ENCODE measurements at regions not wholly inside any gene's neighbourhood (a gene's known extent, or its start where the extent isn't known, plus 50 kb on each side); places are given as distances from the start of the nearest gene placed in this dataset.

- no peaks in the 10 kb centered on the region for H3K79me2 ChIP-seq (ENCODE audit: insufficient read depth, low read length)
- no peak overlapping the region for H3K4me3 ChIP-seq (ENCODE audit: insufficient read depth, low read length)
- TF ChIP-seq CTCF (IDR thresholded peaks at IDR 0.05; ENCODE audit: extremely low read depth, low read depth, low read length) = no peak
- no peak for DNase-seq (ENCODE audit: insufficient read length, low spot score, missing footprints)
- H2AFZ ChIP-seq (ENCODE audit: low read length) = no peak overlapping the region
- H3K36me3 ChIP-seq (ENCODE audit: insufficient read depth, low read length) = no peaks in the 10 kb centered on the region
- H3K27me3 ChIP-seq (ENCODE audit: insufficient read depth, low read length) = no peaks in the 10 kb centered on the region
- H4K20me1 ChIP-seq (ENCODE audit: insufficient read depth, low read length) = no peaks in the 10 kb centered on the region
- H3K4me2 ChIP-seq (ENCODE audit: insufficient read depth, low read length) = peak overlapping the region; percentile 66
- H3K9me3 ChIP-seq (ENCODE audit: low read depth, low read length) = no peaks in the 10 kb centered on the region
- H3K27ac ChIP-seq (ENCODE audit: low read depth, low read length) = no peak overlapping the region
- peaks cover 12% of the 10 kb centered on the region for H3K4me1 ChIP-seq (ENCODE audit: insufficient read depth, low read length)
Measured at GRCh38 chr1:224051086-224051406, 62.9 kb upstream of the FBXO28 start.

DNA sequence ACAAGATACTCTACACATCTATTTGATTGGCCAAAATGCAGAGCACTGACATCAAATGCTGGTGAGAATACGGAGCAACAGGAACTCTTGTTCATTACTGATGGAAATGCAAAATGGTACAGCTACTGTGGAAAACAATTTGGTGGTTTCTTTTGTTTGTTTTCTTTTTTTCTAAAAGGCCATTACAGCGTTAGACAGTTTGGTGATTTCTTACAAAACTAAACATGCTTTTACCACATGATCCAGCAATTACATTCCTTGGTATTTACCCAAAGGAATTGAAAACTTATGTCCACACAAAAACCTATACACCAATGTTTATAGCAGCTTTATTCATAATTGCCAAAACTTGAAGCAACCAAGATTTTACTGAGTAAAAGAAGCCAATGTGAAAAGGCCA, 66.4 kb upstream of the FBXO28 start:
- Histone ChIP-seq H4K20me1 (ENCODE audit: insufficient read depth, low read length) (no peaks in the 10 kb centered on the region), H3K27me3 (ENCODE audit: insufficient read depth, low read length) (no peaks in the 10 kb centered on the region), H3K9me3 (ENCODE audit: low read depth, low read length) (no peaks in the 10 kb centered on the region), H3K4me3 (ENCODE audit: insufficient read depth, low read length) (no peak overlapping the region), H3K4me1 (ENCODE audit: insufficient read depth, low read length) (peaks cover 6% of the 10 kb centered on the region), H3K79me2 (ENCODE audit: insufficient read depth, low read length) (no peaks in the 10 kb centered on the region), H3K4me2 (ENCODE audit: insufficient read depth, low read length) (no peak overlapping the region), H2AFZ (ENCODE audit: low read length) (peak overlapping the region; percentile 21), H3K36me3 (ENCODE audit: insufficient read depth, low read length) (no peaks in the 10 kb centered on the region), H3K27ac (ENCODE audit: low read depth, low read length) (no peak overlapping the region)
- no peak for TF ChIP-seq CTCF (IDR thresholded peaks at IDR 0.05; ENCODE audit: extremely low read depth, low read depth, low read length)
- DNase-seq (ENCODE audit: insufficient read length, low spot score, missing footprints) = no peak

DNA sequence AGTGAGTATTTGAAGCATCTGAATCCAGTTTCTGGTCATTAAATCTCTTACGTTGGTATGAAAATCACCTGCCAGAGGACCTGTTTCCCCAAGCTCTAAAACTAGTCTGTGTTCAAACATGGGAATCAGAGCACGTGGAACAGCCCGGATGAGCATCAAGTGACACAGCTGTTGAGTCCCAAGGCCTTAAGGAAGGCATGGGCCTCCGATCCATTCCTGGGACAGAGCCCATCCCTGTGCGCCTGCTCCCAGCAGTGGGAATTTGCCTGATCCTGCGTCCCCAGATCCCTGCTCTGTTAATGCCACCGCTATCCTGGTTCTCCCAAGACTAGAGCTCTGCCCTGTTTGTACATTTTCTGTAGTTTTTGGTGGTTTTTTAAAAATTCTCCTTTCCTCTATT, 68.4 kb upstream of the FBXO28 start:
- H3K9me3 ChIP-seq (ENCODE audit: low read depth, low read length) = no peaks in the 10 kb centered on the region
- H3K4me3 ChIP-seq (ENCODE audit: insufficient read depth, low read length) = no peak overlapping the region
- peak; percentile 49 for DNase-seq (ENCODE audit: insufficient read length, low spot score, missing footprints)
- TF ChIP-seq CTCF (IDR thresholded peaks at IDR 0.05; ENCODE audit: extremely low read depth, low read depth, low read length) = no peak
- H2AFZ ChIP-seq (ENCODE audit: low read length) = no peak overlapping the region
- no peak overlapping the region for H3K4me2 ChIP-seq (ENCODE audit: insufficient read depth, low read length)
- H4K20me1 ChIP-seq (ENCODE audit: insufficient read depth, low read length) = no peaks in the 10 kb centered on the region
- H3K79me2 ChIP-seq (ENCODE audit: insufficient read depth, low read length) = no peaks in the 10 kb centered on the region
- H3K36me3 ChIP-seq (ENCODE audit: insufficient read depth, low read length) = no peaks in the 10 kb centered on the region
- no peak overlapping the region for H3K27ac ChIP-seq (ENCODE audit: low read depth, low read length)
- peaks cover 4% of the 10 kb centered on the region for H3K27me3 ChIP-seq (ENCODE audit: insufficient read depth, low read length)
- H3K4me1 ChIP-seq (ENCODE audit: insufficient read depth, low read length) = peaks cover 2% of the 10 kb centered on the region

GRCh38 chr1:224044420-224044819, 69.5 kb upstream of the FBXO28 start:
- no peaks in the 10 kb centered on the region for H3K4me1 ChIP-seq (ENCODE audit: insufficient read depth, low read length)
- no peaks in the 10 kb centered on the region for H3K9me3 ChIP-seq (ENCODE audit: low read depth, low read length)
- H2AFZ ChIP-seq (ENCODE audit: low read length) = no peak overlapping the region
- H4K20me1 ChIP-seq (ENCODE audit: insufficient read depth, low read length) = no peaks in the 10 kb centered on the region
- no peak for TF ChIP-seq CTCF (IDR thresholded peaks at IDR 0.05; ENCODE audit: extremely low read depth, low read depth, low read length)
- H3K36me3 ChIP-seq (ENCODE audit: insufficient read depth, low read length) = no peaks in the 10 kb centered on the region
- DNase-seq (ENCODE audit: insufficient read length, low spot score, missing footprints) = no peak
- H3K27ac ChIP-seq (ENCODE audit: low read depth, low read length) = no peak overlapping the region
- H3K4me3 ChIP-seq (ENCODE audit: insufficient read depth, low read length) = no peak overlapping the region
- no peak overlapping the region for H3K4me2 ChIP-seq (ENCODE audit: insufficient read depth, low read length)
- H3K79me2 ChIP-seq (ENCODE audit: insufficient read depth, low read length) = no peaks in the 10 kb centered on the region
- H3K27me3 ChIP-seq (ENCODE audit: insufficient read depth, low read length) = peaks cover 4% of the 10 kb centered on the region
